Ovary (tissue), 7 donors: ENCODE measurements at regions not wholly inside any gene's neighbourhood (a gene's known extent, or its start where the extent isn't known, plus 50 kb on each side); places are given as distances from the start of the nearest gene placed in this dataset.

ENCODE experiments used
- DNase-seq, 5 donors: peaks; one replicate each; pipeline ENCODE4 v3.0.0-alpha.2; 2019 to 2020
- H3K27ac ChIP-seq, 2 donors: fragments of 200-600 bp; one replicate each; pipeline versions ENCODE4 v1.5.1 to v1.8.0; 2019 to 2022
- H3K27me3 ChIP-seq: fragments of 200-600 bp; one replicate; pipeline ENCODE4 v1.8.0; 2022
- H3K36me3 ChIP-seq: fragments of 200-600 bp; sonication (generic); one replicate; pipeline ENCODE4 v1.5.1; 2019
- H3K4me1 ChIP-seq: one replicate; pipeline ENCODE4 v1.8.1; 2013; ENCODE audit warnings: mild to moderate bottlenecking, moderate library complexity; ENCODE audit not compliant: insufficient read depth
- H3K4me3 ChIP-seq: fragments of 200-600 bp; sonication (generic); one replicate; pipeline ENCODE4 v1.5.1; 2017
- H3K9me3 ChIP-seq, 2 donors: fragments of 200-600 bp in 1 of 2; sonication (generic) in 1 of 2; one replicate each; pipeline versions ENCODE4 v1.5.1 to v1.8.1; 2013 to 2019; ENCODE audit warnings: mild to moderate bottlenecking in 1 of 2, moderate library complexity in 1 of 2
- EP300 ChIP-seq: sonication (generic); formaldehyde crosslinking; IDR thresholded peaks from one replicate; pipeline ENCODE4 v1.6.1; 2017; ENCODE audit warnings: antibody characterized with exemption
- POLR2A ChIP-seq: fragments of 450-650 bp; IDR thresholded peaks from one replicate; pipeline ENCODE4 v1.6.1; 2017; ENCODE audit warnings: antibody characterized with exemption, mild to moderate bottlenecking, moderate library complexity
- WGBS, 3 donors: extraction: QIAGEN DNeasy Blood & Tissue Kit in 1 of 3; methylation state at CpG; one replicate each; pipeline versions ENCODE4 v1.1.5 to v1.1.7; 2013 to 2017; 5-methylcytosine and 5-hydroxymethylcytosine counted together
- intact Hi-C, 4 donors: fragments of 100-400 bp; cut with DNase I; formaldehyde crosslinking; loops; one replicate each; pipeline versions ENCODE4 v1.11.0 to v1.15.1; 2022 to 2023
- TF ChIP-seq, protein P1 (sequence below), 3 donors: fragments of 450-650 bp in 2 of 3; fragments of 200-600 bp in 1 of 3; IDR thresholded peaks; one replicate each; pipeline versions ENCODE4 v1.5.1 to v1.8.0; 2016 to 2022; ENCODE audit warnings: antibody characterized with exemption in 3 of 3, mild to moderate bottlenecking in 1 of 3
- donor health status: DM: no; HTN: no; CAD: no; lungs with moderate emphysema.
- donor health status: DM: no; HTN: no; CAD: no.
- donor health status: Bipolar disorder and iron deficiency.
- donor health status: DM: no; HTN: no; CAD: no.
- donor health status: DM: yes; HTN: yes; CAD: no.

DNA sequence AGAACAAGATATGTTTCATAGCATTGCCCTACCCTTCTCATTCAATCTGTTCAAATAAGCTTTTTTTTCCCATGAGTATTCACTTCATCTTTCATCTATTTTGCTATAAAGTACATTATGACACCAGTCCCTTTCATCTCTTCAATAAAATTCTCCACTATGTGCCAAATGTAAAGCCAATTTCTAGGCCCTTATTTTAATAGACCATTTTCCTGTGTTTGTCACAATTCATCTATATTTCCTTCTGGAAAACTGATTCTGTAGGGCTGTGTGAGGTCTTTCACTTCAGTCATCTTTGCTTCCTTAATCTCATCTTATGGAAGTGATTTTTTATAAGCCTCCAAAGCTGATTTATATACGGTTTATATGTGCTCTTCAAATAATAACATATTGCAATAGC lies 992.4 kb upstream of the EYS start:
- intact Hi-C loops = no loop called here
- Histone ChIP-seq H3K27ac (no peak overlapping the region), H3K36me3 (no peaks in the 10 kb centered on the region), H3K9me3 (no peaks in the 10 kb centered on the region), H3K27me3 (no peaks in the 10 kb centered on the region), H3K4me3 (no peak overlapping the region), H3K4me1 (no peaks in the 10 kb centered on the region)
- 63 to 71% (median 70%) methylated on average over 1 of the region's 1 CpG for WGBS, 3 donors
- no peak for TF ChIP-seq EP300
- no peak for TF ChIP-seq POLR2A
- TF ChIP-seq, protein P1, sequence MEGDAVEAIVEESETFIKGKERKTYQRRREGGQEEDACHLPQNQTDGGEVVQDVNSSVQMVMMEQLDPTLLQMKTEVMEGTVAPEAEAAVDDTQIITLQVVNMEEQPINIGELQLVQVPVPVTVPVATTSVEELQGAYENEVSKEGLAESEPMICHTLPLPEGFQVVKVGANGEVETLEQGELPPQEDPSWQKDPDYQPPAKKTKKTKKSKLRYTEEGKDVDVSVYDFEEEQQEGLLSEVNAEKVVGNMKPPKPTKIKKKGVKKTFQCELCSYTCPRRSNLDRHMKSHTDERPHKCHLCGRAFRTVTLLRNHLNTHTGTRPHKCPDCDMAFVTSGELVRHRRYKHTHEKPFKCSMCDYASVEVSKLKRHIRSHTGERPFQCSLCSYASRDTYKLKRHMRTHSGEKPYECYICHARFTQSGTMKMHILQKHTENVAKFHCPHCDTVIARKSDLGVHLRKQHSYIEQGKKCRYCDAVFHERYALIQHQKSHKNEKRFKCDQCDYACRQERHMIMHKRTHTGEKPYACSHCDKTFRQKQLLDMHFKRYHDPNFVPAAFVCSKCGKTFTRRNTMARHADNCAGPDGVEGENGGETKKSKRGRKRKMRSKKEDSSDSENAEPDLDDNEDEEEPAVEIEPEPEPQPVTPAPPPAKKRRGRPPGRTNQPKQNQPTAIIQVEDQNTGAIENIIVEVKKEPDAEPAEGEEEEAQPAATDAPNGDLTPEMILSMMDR (IDR thresholded peaks at IDR 0.05) = no peak
- DNase-seq = no peak

DNA sequence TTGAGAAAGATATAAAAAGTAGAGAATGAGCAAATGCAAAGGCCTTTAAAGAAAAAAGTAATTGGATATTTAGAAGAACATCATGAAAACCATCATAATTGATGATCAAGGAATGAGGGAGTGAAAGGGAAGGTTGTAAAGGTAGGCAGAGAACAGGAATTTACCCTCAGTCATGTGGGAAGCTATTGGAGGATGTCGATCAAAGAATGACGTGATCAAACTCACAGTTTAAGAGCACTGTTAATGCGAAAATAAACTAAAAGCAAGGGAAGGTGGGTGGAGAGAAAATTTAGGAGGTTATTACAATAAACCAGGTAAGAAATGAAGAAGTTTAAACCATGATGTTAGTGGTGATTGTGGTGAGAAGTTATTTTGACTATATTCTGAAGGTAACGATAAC lies 982.6 kb upstream of the EYS start:
- no peaks in the 10 kb centered on the region for H3K4me1 ChIP-seq
- no peak overlapping the region for H3K27ac ChIP-seq
- H3K4me3 ChIP-seq = no peak overlapping the region
- intact Hi-C loops = no loop called here
- no peak for DNase-seq
- 94 to 95% (median 94%) methylated on average over 4 of the region's 4 CpGs for WGBS, 3 donors
- TF ChIP-seq EP300 (no peak), POLR2A (no peak)
- TF ChIP-seq, protein P1 (IDR thresholded peaks at IDR 0.05) = no peak
- no peaks in the 10 kb centered on the region for H3K36me3 ChIP-seq
- H3K9me3 ChIP-seq = no peaks in the 10 kb centered on the region
- H3K27me3 ChIP-seq = no peaks in the 10 kb centered on the region

DNA sequence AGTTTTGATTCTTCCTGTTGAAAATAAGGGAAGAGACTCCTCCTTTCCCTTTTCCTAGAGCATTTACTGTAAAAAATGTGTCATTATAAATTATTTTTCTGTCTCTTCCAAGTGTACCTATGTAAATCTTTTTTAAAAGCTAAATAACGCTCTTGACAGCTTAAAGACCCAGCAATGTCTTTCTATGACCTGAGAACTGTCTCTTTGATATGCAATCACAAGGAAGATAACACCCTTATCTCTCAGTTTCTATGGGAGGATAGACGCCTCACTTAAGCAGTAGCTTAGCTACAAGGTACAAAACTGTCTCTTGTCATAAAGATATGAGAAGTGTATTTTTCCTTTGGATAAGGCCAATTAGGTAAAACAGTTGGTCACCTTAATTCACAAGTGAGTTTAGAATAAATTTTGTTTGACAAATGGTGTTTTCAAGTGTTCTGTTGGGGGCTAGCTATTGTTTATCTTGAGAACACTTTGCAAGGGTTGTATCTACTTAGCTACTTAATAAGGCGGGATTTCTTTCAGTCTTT lies 980.6 kb upstream of the EYS start:
- 24 to 30% (median 28%) methylated on average over 3 of the region's 3 CpGs for WGBS, 3 donors
- no peaks in the 10 kb centered on the region for H3K9me3 ChIP-seq
- no peaks in the 10 kb centered on the region for H3K36me3 ChIP-seq
- H3K4me1 ChIP-seq = no peaks in the 10 kb centered on the region
- no peak overlapping the region for H3K27ac ChIP-seq
- no peak overlapping the region for H3K4me3 ChIP-seq
- DNase-seq = no peak
- intact Hi-C loops = no loop called here
- TF ChIP-seq, protein P1 (IDR thresholded peaks at IDR 0.05) = no peak
- TF ChIP-seq POLR2A (no peak), EP300 (no peak)
- no peaks in the 10 kb centered on the region for H3K27me3 ChIP-seq

DNA sequence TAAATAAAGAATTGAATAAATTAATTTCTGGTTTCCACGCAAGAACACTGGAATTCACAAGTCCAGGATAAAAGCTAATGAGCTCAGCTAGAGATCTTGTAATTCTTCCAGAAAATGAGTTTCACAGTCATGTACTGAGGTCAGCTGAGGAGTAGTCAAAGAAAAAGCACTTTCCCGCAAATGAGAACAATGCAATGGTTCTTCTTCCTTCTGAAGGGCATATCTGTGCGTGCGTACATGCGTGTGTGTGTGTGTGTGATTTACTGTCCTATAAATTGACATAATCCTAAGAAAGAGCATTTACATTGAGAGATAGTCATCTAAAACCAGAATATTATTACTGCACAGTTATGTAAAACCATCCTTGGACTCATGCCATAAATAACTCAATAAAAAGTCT lies 968.9 kb upstream of the EYS start:
- intact Hi-C loops = no loop called here
- H3K27me3 ChIP-seq = no peaks in the 10 kb centered on the region
- no peak for DNase-seq
- no peak overlapping the region for H3K4me3 ChIP-seq
- TF ChIP-seq, protein P1 (IDR thresholded peaks at IDR 0.05) = no peak
- TF ChIP-seq EP300 (no peak), POLR2A (no peak)
- H3K27ac ChIP-seq = no peak overlapping the region
- no peaks in the 10 kb centered on the region for H3K36me3 ChIP-seq
- no peaks in the 10 kb centered on the region for H3K9me3 ChIP-seq
- 74 to 79% (median 76%) methylated on average over 5 of the region's 5 CpGs for WGBS, 3 donors
- H3K4me1 ChIP-seq = no peaks in the 10 kb centered on the region

- Histone ChIP-seq H3K36me3 (no peaks in the 10 kb centered on the region), H3K4me1 (no peaks in the 10 kb centered on the region), H3K4me3 (no peak overlapping the region), H3K27ac (no peak overlapping the region), H3K27me3 (no peaks in the 10 kb centered on the region), H3K9me3 (no peaks in the 10 kb centered on the region)
- DNase-seq = no peak
- 83 to 87% (median 87%) methylated on average over 4 of the region's 4 CpGs for whole genome bisulfite sequencing, 3 donors
- TF ChIP-seq POLR2A (no peak), EP300 (no peak)
- TF ChIP-seq, protein P1 (IDR thresholded peaks at IDR 0.05) = no peak
- intact Hi-C loops = no loop called here
These were observed 957.1 kb upstream of the EYS start for GRCh38 chr6:66664112-66664511.
